A673 (cell line): ENCODE measurements at regions not wholly inside any gene's neighbourhood (a gene's known extent, or its start where the extent isn't known, plus 50 kb on each side); places are given as distances from the start of the nearest gene placed in this dataset.
"Not testable (repeated sequence)": the region's sequence is repeated elsewhere in the genome, so short reads cannot be mapped to it uniquely, and the experiment has no call there.

ENCODE experiments used
- BruUV-seq: library from RNA; stranded (reverse); fragments of 400-500 nt; replicated peaks from 2 replicates; lab custom pipeline; 2021; lab: Mats Ljungman, UMichigan
- CTCF ChIA-PET: fragments of 300-600 bp; sonication (Branson Sonifier 250); formaldehyde crosslinking; loops from one replicate; lab custom pipeline; 2022; ENCODE audit warnings: antibody characterized with exemption; lab: Charles Lee
- POLR2A ChIA-PET: fragments of 300-600 bp; sonication (Branson Sonifier 250); formaldehyde crosslinking; loops from one replicate; lab custom pipeline; 2022; ENCODE audit warnings: antibody characterized with exemption; ENCODE audit not compliant: low non-redundant PET; lab: Charles Lee
- DNase-seq: peaks from one replicate; pipeline ENCODE4 v3.0.0-alpha.2; 2015; ENCODE audit warnings: low spot score
- H3K27ac ChIP-seq: fragments of 200-600 bp; sonication (generic); 2 replicates; pipeline ENCODE4 v1.5.1; 2016; ENCODE audit warnings: mixed run types, low read depth, mild to moderate bottlenecking, mixed read lengths, antibody characterized with exemption, low read length; ENCODE audit not compliant: poor library complexity, severe bottlenecking
- H3K27me3 ChIP-seq: fragments of 200-600 bp; sonication (generic); replicated peaks from 2 replicates; pipeline ENCODE4 v1.6.1; 2017; ENCODE audit warnings: mixed run types, low read depth, mild to moderate bottlenecking, mixed read lengths, antibody characterized with exemption, low read length; ENCODE audit not compliant: insufficient read depth, poor library complexity
- H3K36me3 ChIP-seq: fragments of 200-600 bp; sonication (generic); 2 replicates; pipeline ENCODE4 v1.6.1; 2016; ENCODE audit warnings: mixed run types, mild to moderate bottlenecking, mixed read lengths, antibody characterized with exemption, low read length; ENCODE audit not compliant: insufficient read depth, poor library complexity, severe bottlenecking
- H3K4me1 ChIP-seq: fragments of 200-600 bp; sonication (generic); 2 replicates; pipeline ENCODE4 v1.6.1; 2017; ENCODE audit warnings: mixed run types, mild to moderate bottlenecking, mixed read lengths, antibody characterized with exemption, low read length; ENCODE audit not compliant: insufficient read depth, poor library complexity, severe bottlenecking
- H3K4me3 ChIP-seq: fragments of 200-600 bp; sonication (generic); 2 replicates; pipeline ENCODE4 v1.5.1; 2016; ENCODE audit warnings: low read depth, mixed run types, mild to moderate bottlenecking, mixed read lengths, low read length; ENCODE audit not compliant: poor library complexity, severe bottlenecking
- H3K9me3 ChIP-seq: fragments of 200-600 bp; sonication (generic); 2 replicates; pipeline ENCODE4 v1.6.1; 2016; ENCODE audit warnings: mixed run types, low read depth, mild to moderate bottlenecking, mixed read lengths, antibody characterized with exemption, low read length; ENCODE audit not compliant: poor library complexity, severe bottlenecking
- intact Hi-C: fragments of 100-400 bp; cut with micrococcal nuclease; formaldehyde crosslinking; loops from one replicate; pipeline ENCODE4 v1.10.0; 2022; ENCODE audit not compliant: unreplicated experiment

- BruUV-seq, intact Hi-C loops, H3K4me3 ChIP-seq, H3K9me3 ChIP-seq, CTCF ChIA-PET, H3K27ac ChIP-seq, DNase-seq, H3K27me3 ChIP-seq, H3K4me1 ChIP-seq, H3K36me3 ChIP-seq, POLR2A ChIA-PET: not testable (repeated sequence)
Observed at GRCh38 chr9:61411933-61412605, 222.2 kb downstream of the SPATA31A7 start.

- H3K27me3 ChIP-seq, DNase-seq, CTCF ChIA-PET, H3K9me3 ChIP-seq, H3K4me1 ChIP-seq, H3K4me3 ChIP-seq, H3K27ac ChIP-seq, POLR2A ChIA-PET, H3K36me3 ChIP-seq, BruUV-seq, intact Hi-C loops: not testable (repeated sequence)
Observed at GRCh38 chr9:61412738-61413137, 222.9 kb downstream of the SPATA31A7 start.

- H3K27ac ChIP-seq, BruUV-seq, H3K9me3 ChIP-seq, H3K27me3 ChIP-seq, POLR2A ChIA-PET, CTCF ChIA-PET, intact Hi-C loops, DNase-seq, H3K4me3 ChIP-seq, H3K36me3 ChIP-seq, H3K4me1 ChIP-seq: not testable (repeated sequence)
Observed at GRCh38 chr9:61418174-61418573, 228.3 kb downstream of the SPATA31A7 start.

- intact Hi-C loops, H3K4me1 ChIP-seq, H3K36me3 ChIP-seq, H3K27me3 ChIP-seq, CTCF ChIA-PET, H3K27ac ChIP-seq, POLR2A ChIA-PET, BruUV-seq, H3K4me3 ChIP-seq, DNase-seq, H3K9me3 ChIP-seq: not testable (repeated sequence)
Observed at GRCh38 chr9:61420267-61420958, 230.6 kb downstream of the SPATA31A7 start.

- H3K4me1 ChIP-seq, intact Hi-C loops, POLR2A ChIA-PET, H3K4me3 ChIP-seq, DNase-seq, H3K9me3 ChIP-seq, H3K27me3 ChIP-seq, BruUV-seq, CTCF ChIA-PET, H3K36me3 ChIP-seq, H3K27ac ChIP-seq: not testable (repeated sequence)
Observed at GRCh38 chr9:61447189-61447588, 257.4 kb downstream of the SPATA31A7 start.

GRCh38 chr9:61460860-61461259 is 271.0 kb downstream of the SPATA31A7 start:
- H3K9me3 ChIP-seq, H3K27ac ChIP-seq, BruUV-seq, DNase-seq, POLR2A ChIA-PET, H3K36me3 ChIP-seq, H3K4me3 ChIP-seq, CTCF ChIA-PET, H3K27me3 ChIP-seq, intact Hi-C loops, H3K4me1 ChIP-seq: not testable (repeated sequence)
